GM12891 (cell line): ENCODE measurements at regions not wholly inside any gene's neighbourhood (a gene's known extent, or its start where the extent isn't known, plus 50 kb on each side); places are given as distances from the start of the nearest gene placed in this dataset.

Experiments
- POLR2A ChIP-seq: IDR thresholded peaks from 2 replicates; pipeline ENCODE4 v1.6.1; 2011; ENCODE audit warnings: low read depth, low read length, control low read depth
- TAF1 ChIP-seq: IDR thresholded peaks from 2 replicates; pipeline ENCODE4 v1.6.1; 2011; ENCODE audit warnings: low read depth, low read length, control low read depth

- no peak for TF ChIP-seq TAF1
- no peak for TF ChIP-seq POLR2A
Measured at GRCh38 chr2:106280224-106280623, 86.1 kb upstream of the UXS1 start.
